Panc1 (cell line): ENCODE measurements at regions not wholly inside any gene's neighbourhood (a gene's known extent, or its start where the extent isn't known, plus 50 kb on each side); places are given as distances from the start of the nearest gene placed in this dataset.

Experiments
- ATAC-seq: fragments of 200-7000 bp; cut with Tn5 transposase; 2 replicates; pipeline ENCODE4 v1.9.1; 2020; ENCODE audit warnings: mild to moderate bottlenecking, moderate library complexity
- BruUV-seq: library from RNA; stranded (reverse); fragments of 400-500 nt; replicated peaks from 2 replicates; lab custom pipeline; 2021; lab: Mats Ljungman, UMichigan
- CTCF ChIA-PET: fragments of 300-600 bp; sonication (Branson Sonifier 250); formaldehyde crosslinking; loops from one replicate; lab custom pipeline; 2022; ENCODE audit warnings: antibody characterized with exemption; lab: Charles Lee
- POLR2A ChIA-PET: fragments of 300-600 bp; sonication (Branson Sonifier 250); formaldehyde crosslinking; loops from one replicate; lab custom pipeline; 2022; ENCODE audit warnings: antibody characterized with exemption; lab: Charles Lee
- DNase-seq: peaks from one replicate; pipeline ENCODE4 v3.0.0-alpha.2; 2010; ENCODE audit warnings: low read depth, low spot score
- H3K27ac ChIP-seq: 2 replicates; pipeline ENCODE4 v1.5.1; 2011; ENCODE audit warnings: mild to moderate bottlenecking, low read length, inconsistent platforms
- H3K27me3 ChIP-seq: fragments of 200-500 bp; sonication (Bioruptor generic); 2 replicates; pipeline ENCODE4 v1.6.0; 2014; ENCODE audit warnings: low read length, inconsistent platforms; ENCODE audit not compliant: control insufficient read depth, insufficient read depth
- H3K36me3 ChIP-seq: fragments of 200-500 bp; sonication (Bioruptor generic); 2 replicates; pipeline ENCODE4 v1.5.1; 2014; ENCODE audit warnings: inconsistent platforms, mild to moderate bottlenecking, low read length, moderate library complexity; ENCODE audit not compliant: control insufficient read depth, insufficient read depth
- H3K4me1 ChIP-seq: 2 replicates; pipeline ENCODE4 v1.5.1; 2011; ENCODE audit warnings: inconsistent platforms, mild to moderate bottlenecking, low read length, moderate library complexity; ENCODE audit not compliant: control insufficient read depth, insufficient read depth
- H3K4me3 ChIP-seq, 2 experiments: 2 replicates each; pipeline ENCODE4 v1.5.1; 2011 to 2012; ENCODE audit warnings: low read depth in 2 of 2, low read length in 2 of 2, mild to moderate bottlenecking in 2 of 2, inconsistent platforms in 1 of 2, moderate library complexity in 1 of 2
- H3K9me3 ChIP-seq: fragments of 200-500 bp; sonication (Bioruptor generic); 2 replicates; pipeline ENCODE4 v1.5.1; 2014; ENCODE audit warnings: low read depth, mild to moderate bottlenecking, inconsistent platforms, low read length, moderate library complexity; ENCODE audit not compliant: control insufficient read depth, insufficient read depth
- POLR2AphosphoS5 ChIP-seq: IDR thresholded peaks from 2 replicates; pipeline ENCODE4 v1.6.1; 2012; ENCODE audit warnings: mild to moderate bottlenecking, low read depth, low read length, moderate library complexity
- SIN3A ChIP-seq: IDR thresholded peaks from 2 replicates; pipeline ENCODE4 v1.6.1; 2012; ENCODE audit warnings: low read depth, mild to moderate bottlenecking, low read length, moderate library complexity, borderline replicate concordance; ENCODE audit not compliant: insufficient read depth
- TCF7L2 ChIP-seq: IDR thresholded peaks from 2 replicates; pipeline ENCODE4 v1.6.1; 2011; ENCODE audit warnings: mild to moderate bottlenecking, low read depth, low read length, inconsistent platforms
- in situ Hi-C: cut with HindIII; loops from 2 replicates; pipeline ENCODE4 v1.10.0; 2016; ENCODE audit warnings: low sequenced_read_pairs, low pct_unique_long_range_greater_than_20kb
- intact Hi-C: fragments of 100-400 bp; cut with micrococcal nuclease; formaldehyde crosslinking; loops from one replicate; pipeline ENCODE4 v1.10.0; 2022; ENCODE audit not compliant: unreplicated experiment
- TF ChIP-seq, protein P1 (sequence below), 2 experiments: IDR thresholded peaks; 2 replicates each; pipeline ENCODE4 v1.6.1; 2011 to 2012; ENCODE audit warnings: low read depth in 2 of 2, control low read depth in 1 of 2, low read length in 1 of 2, mild to moderate bottlenecking in 1 of 2, moderate library complexity in 1 of 2; ENCODE audit not compliant: insufficient read depth in 1 of 2
- TF ChIP-seq, protein P2 (sequence below): fragments of 450-650 bp; IDR thresholded peaks from 2 replicates; pipeline ENCODE4 v1.5.1; 2017; ENCODE audit warnings: mild to moderate bottlenecking

DNA sequence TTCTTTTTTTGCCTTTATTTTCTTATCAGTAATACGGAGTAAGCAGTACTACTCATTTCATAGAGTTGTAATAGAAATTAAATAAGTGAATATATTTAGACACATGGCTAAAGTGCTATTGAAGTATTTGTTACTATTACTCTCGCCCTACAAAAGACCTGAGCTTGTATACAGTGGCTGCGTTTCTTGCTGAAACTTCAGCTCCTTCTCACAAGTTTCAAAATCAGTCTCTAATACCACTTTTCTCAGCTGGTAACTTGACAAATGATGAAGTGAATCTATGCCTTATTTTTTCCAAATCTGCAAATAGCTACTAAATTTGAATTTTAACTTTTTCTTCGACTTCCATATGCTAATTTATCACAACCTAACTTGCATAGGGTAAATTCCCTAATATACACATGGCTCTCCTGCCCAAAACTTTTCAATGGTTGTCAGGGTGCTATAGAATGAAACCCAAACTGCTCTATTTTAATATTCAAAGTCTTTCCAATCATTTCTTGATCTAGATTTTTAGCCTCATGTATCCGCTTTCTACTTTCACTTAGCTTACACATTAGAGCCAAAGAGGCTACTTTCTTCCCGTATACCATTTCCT lies 347.8 kb upstream of the GULP1 start:
- ChIA-PET CTCF (no interaction called here), POLR2A (no interaction called here)
- Histone ChIP-seq H3K9me3 (no peaks in the 10 kb centered on the region), H3K27ac (no peak overlapping the region), H3K4me1 (no peaks in the 10 kb centered on the region), H3K27me3 (no peaks in the 10 kb centered on the region), H3K4me3 (no peak overlapping the region), H3K36me3 (no peaks in the 10 kb centered on the region)
- no peak for DNase-seq
- ATAC-seq = no peak
- BruUV-seq = no TSS peak
- in situ Hi-C loops (no loop called here), intact Hi-C loops (no loop called here)
- TF ChIP-seq, protein P1, sequence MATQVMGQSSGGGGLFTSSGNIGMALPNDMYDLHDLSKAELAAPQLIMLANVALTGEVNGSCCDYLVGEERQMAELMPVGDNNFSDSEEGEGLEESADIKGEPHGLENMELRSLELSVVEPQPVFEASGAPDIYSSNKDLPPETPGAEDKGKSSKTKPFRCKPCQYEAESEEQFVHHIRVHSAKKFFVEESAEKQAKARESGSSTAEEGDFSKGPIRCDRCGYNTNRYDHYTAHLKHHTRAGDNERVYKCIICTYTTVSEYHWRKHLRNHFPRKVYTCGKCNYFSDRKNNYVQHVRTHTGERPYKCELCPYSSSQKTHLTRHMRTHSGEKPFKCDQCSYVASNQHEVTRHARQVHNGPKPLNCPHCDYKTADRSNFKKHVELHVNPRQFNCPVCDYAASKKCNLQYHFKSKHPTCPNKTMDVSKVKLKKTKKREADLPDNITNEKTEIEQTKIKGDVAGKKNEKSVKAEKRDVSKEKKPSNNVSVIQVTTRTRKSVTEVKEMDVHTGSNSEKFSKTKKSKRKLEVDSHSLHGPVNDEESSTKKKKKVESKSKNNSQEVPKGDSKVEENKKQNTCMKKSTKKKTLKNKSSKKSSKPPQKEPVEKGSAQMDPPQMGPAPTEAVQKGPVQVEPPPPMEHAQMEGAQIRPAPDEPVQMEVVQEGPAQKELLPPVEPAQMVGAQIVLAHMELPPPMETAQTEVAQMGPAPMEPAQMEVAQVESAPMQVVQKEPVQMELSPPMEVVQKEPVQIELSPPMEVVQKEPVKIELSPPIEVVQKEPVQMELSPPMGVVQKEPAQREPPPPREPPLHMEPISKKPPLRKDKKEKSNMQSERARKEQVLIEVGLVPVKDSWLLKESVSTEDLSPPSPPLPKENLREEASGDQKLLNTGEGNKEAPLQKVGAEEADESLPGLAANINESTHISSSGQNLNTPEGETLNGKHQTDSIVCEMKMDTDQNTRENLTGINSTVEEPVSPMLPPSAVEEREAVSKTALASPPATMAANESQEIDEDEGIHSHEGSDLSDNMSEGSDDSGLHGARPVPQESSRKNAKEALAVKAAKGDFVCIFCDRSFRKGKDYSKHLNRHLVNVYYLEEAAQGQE (IDR thresholded peaks at IDR 0.05; ENCODE audit: insufficient read depth in 1 of 2, low read depth in 2 of 2, low read length in 1 of 2) = no peak
- no peak for TF ChIP-seq TCF7L2
- no peak for TF ChIP-seq SIN3A
- TF ChIP-seq, protein P2, sequence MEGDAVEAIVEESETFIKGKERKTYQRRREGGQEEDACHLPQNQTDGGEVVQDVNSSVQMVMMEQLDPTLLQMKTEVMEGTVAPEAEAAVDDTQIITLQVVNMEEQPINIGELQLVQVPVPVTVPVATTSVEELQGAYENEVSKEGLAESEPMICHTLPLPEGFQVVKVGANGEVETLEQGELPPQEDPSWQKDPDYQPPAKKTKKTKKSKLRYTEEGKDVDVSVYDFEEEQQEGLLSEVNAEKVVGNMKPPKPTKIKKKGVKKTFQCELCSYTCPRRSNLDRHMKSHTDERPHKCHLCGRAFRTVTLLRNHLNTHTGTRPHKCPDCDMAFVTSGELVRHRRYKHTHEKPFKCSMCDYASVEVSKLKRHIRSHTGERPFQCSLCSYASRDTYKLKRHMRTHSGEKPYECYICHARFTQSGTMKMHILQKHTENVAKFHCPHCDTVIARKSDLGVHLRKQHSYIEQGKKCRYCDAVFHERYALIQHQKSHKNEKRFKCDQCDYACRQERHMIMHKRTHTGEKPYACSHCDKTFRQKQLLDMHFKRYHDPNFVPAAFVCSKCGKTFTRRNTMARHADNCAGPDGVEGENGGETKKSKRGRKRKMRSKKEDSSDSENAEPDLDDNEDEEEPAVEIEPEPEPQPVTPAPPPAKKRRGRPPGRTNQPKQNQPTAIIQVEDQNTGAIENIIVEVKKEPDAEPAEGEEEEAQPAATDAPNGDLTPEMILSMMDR = no peak
- TF ChIP-seq POLR2AphosphoS5 = no peak

DNA sequence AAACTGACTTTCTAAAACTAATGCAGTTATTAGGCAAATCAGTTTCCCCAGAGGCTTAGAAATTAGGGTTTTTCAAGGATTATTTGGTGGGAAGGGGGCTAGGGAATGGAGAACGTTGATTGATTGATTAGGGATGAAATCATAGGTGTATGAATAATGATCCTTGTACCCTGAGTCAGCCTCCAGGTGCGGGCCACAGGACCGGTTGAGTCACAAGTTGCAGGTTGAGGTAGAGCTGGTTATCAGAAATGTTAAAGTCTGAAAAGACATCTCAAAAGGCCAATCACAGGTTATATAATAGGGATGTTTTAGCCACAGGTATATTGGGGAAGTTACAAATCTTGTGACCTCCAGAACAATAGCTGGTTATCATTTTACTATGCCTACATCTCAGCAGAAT lies 341.8 kb upstream of the GULP1 start:
- no peak for ATAC-seq
- ChIA-PET POLR2A (no interaction called here), CTCF (no interaction called here)
- TF ChIP-seq, protein P1 (IDR thresholded peaks at IDR 0.05; ENCODE audit: insufficient read depth in 1 of 2, low read depth in 2 of 2, low read length in 1 of 2) = no peak
- TF ChIP-seq SIN3A = no peak
- TF ChIP-seq, protein P2 = no peak
- no peak for TF ChIP-seq POLR2AphosphoS5
- TF ChIP-seq TCF7L2 = no peak
- in situ Hi-C loops (no loop called here), intact Hi-C loops (no loop called here)
- Histone ChIP-seq H3K4me1 (no peaks in the 10 kb centered on the region), H3K9me3 (no peaks in the 10 kb centered on the region), H3K36me3 (no peaks in the 10 kb centered on the region), H3K27ac (no peak overlapping the region), H3K4me3 (no peak overlapping the region), H3K27me3 (no peaks in the 10 kb centered on the region)
- no peak for DNase-seq
- BruUV-seq = no TSS peak
